Panc1 (cell line): ENCODE measurements at regions not wholly inside any gene's neighbourhood (a gene's known extent, or its start where the extent isn't known, plus 50 kb on each side); places are given as distances from the start of the nearest gene placed in this dataset.
"Not testable (repeated sequence)": the region's sequence is repeated elsewhere in the genome, so short reads cannot be mapped to it uniquely, and the experiment has no call there.

Experiments used
- POLR2AphosphoS5 ChIP-seq: IDR thresholded peaks from 2 replicates; pipeline ENCODE4 v1.6.1; 2012; ENCODE audit warnings: mild to moderate bottlenecking, low read depth, low read length, moderate library complexity
- TF ChIP-seq, protein P1 (sequence below): fragments of 450-650 bp; IDR thresholded peaks from 2 replicates; pipeline ENCODE4 v1.5.1; 2017; ENCODE audit warnings: mild to moderate bottlenecking

DNA sequence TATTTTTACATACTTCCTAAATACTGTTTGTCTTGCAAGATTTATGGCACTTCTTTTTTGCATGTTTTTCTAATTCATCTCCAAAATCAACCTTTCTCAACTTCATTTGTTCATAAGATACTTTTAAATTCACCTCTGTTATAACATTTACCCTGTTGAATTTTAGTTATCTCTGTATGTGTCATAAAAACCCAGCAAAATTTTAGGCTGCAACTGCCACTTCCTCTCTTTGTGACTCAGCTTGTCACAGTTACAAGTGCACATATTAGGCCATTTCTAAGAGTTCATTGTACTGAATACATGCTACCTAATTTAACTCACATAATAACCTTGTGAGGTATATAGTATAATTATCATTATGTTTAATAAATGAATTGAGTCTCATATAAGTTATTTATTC is 1023.0 kb upstream of the DEFB115 start:
- TF ChIP-seq, protein P1, sequence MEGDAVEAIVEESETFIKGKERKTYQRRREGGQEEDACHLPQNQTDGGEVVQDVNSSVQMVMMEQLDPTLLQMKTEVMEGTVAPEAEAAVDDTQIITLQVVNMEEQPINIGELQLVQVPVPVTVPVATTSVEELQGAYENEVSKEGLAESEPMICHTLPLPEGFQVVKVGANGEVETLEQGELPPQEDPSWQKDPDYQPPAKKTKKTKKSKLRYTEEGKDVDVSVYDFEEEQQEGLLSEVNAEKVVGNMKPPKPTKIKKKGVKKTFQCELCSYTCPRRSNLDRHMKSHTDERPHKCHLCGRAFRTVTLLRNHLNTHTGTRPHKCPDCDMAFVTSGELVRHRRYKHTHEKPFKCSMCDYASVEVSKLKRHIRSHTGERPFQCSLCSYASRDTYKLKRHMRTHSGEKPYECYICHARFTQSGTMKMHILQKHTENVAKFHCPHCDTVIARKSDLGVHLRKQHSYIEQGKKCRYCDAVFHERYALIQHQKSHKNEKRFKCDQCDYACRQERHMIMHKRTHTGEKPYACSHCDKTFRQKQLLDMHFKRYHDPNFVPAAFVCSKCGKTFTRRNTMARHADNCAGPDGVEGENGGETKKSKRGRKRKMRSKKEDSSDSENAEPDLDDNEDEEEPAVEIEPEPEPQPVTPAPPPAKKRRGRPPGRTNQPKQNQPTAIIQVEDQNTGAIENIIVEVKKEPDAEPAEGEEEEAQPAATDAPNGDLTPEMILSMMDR = not testable (repeated sequence)
- TF ChIP-seq POLR2AphosphoS5 = not testable (repeated sequence)
